SK-N-SH (cell line): ENCODE measurements at regions not wholly inside any gene's neighbourhood (a gene's known extent, or its start where the extent isn't known, plus 50 kb on each side); places are given as distances from the start of the nearest gene placed in this dataset.

Experiments used
- CTCF ChIA-PET: fragments of 300-600, 350-600 bp; formaldehyde crosslinking; extraction: SDS; loops from one replicate; lab custom pipeline; 2021; lab: Yijun Ruan, JAX
- POLR2A ChIA-PET: fragments of 350-600 bp; sonication (Branson Sonifier 250); formaldehyde crosslinking; extraction: SDS; loops from one replicate; lab custom pipeline; 2020; ENCODE audit warnings: antibody characterized with exemption, inconsistent platforms; lab: Yijun Ruan, JAX
- DNase-seq: peaks from one replicate; pipeline ENCODE4 v3.0.0; 2012
- H2AFZ ChIP-seq: fragments of 200-600 bp; sonication (generic); 2 replicates; pipeline ENCODE4 v1.8.1; 2016; ENCODE audit warnings: antibody characterized with exemption, mild to moderate bottlenecking, low read depth
- H3F3A ChIP-seq: fragments of 200-600 bp; sonication (generic); replicated peaks from 2 replicates; pipeline ENCODE3; 2016; ENCODE audit warnings: antibody characterized with exemption, mild to moderate bottlenecking; ENCODE audit not compliant: insufficient read depth
- H3K27ac ChIP-seq, 2 experiments: fragments of 200-500 bp in 1 of 2; fragments of 200-600 bp in 1 of 2; sonication (Bioruptor generic) in 1 of 2; sonication (generic), shearing (Covaris generic) in 1 of 2; 2 replicates each; pipeline versions ENCODE4 v1.5.1 to v1.6.1; 2014 to 2016; ENCODE audit warnings: low read depth in 2 of 2, inconsistent platforms in 1 of 2, low read length in 1 of 2, mild to moderate bottlenecking in 1 of 2, mixed read lengths in 1 of 2
- H3K27me3 ChIP-seq: fragments of 200-600 bp; sonication (generic), shearing (Covaris generic); 2 replicates; pipeline ENCODE4 v1.6.1; 2016; ENCODE audit warnings: mixed run types; ENCODE audit not compliant: insufficient read depth
- H3K36me3 ChIP-seq, 2 experiments: fragments of 200-500 bp in 1 of 2; fragments of 200-600 bp in 1 of 2; sonication (Bioruptor generic) in 1 of 2; sonication (generic) in 1 of 2; replicated peaks in 1 of 2; 2 replicates each; pipeline versions ENCODE3 to v1.5.1; 2014 to 2016; ENCODE audit warnings: low read length in 1 of 2, mild to moderate bottlenecking in 1 of 2; ENCODE audit not compliant: insufficient read depth in 2 of 2, control insufficient read depth in 1 of 2
- H3K4me1 ChIP-seq, 2 experiments: fragments of 200-500 bp in 1 of 2; fragments of 200-600 bp in 1 of 2; sonication (Bioruptor generic) in 1 of 2; sonication (generic), shearing (Covaris generic) in 1 of 2; 2 replicates each; pipeline versions ENCODE4 v1.5.1 to v1.6.1; 2014 to 2016; ENCODE audit warnings: low read depth in 1 of 2, low read length in 1 of 2, mixed run types in 1 of 2; ENCODE audit not compliant: insufficient read depth in 2 of 2, control insufficient read depth in 1 of 2
- H3K4me2 ChIP-seq: fragments of 200-600 bp; sonication (generic), shearing (Covaris generic); 2 replicates; pipeline ENCODE4 v1.6.1; 2017; ENCODE audit warnings: mixed run types
- H3K4me3 ChIP-seq, 2 experiments: fragments of 200-500 bp in 1 of 2; fragments of 200-600 bp in 1 of 2; sonication (Bioruptor generic) in 1 of 2; sonication (generic), shearing (Covaris generic) in 1 of 2; 2 replicates each; pipeline versions ENCODE4 v1.5.1 to v1.8.1; 2014 to 2016; ENCODE audit warnings: low read depth in 2 of 2, inconsistent platforms in 1 of 2, low read length in 1 of 2, mild to moderate bottlenecking in 1 of 2, mixed read lengths in 1 of 2, moderate library complexity in 1 of 2
- H3K79me2 ChIP-seq: fragments of 200-600 bp; sonication (generic); 2 replicates; pipeline ENCODE4 v1.8.1; 2017; ENCODE audit warnings: mild to moderate bottlenecking; ENCODE audit not compliant: insufficient read depth
- H3K9ac ChIP-seq: fragments of 200-600 bp; sonication (generic); 2 replicates; pipeline ENCODE4 v1.6.1; 2017; ENCODE audit warnings: mixed run types
- H3K9me2 ChIP-seq: fragments of 200-600 bp; sonication (generic); 2 replicates; pipeline ENCODE4 v1.6.1; 2017; ENCODE audit warnings: mixed run types
- H3K9me3 ChIP-seq: fragments of 200-600 bp; sonication (generic); 2 replicates; pipeline ENCODE4 v1.6.1; 2017; ENCODE audit warnings: mixed run types, mild to moderate bottlenecking, moderate library complexity
- H4K20me1 ChIP-seq: fragments of 200-600 bp; sonication (generic); 2 replicates; pipeline ENCODE4 v1.6.1; 2017; ENCODE audit warnings: mild to moderate bottlenecking, mixed run types; ENCODE audit not compliant: insufficient read depth
- CTCF ChIP-seq: fragments of 200-600 bp; sonication (generic); IDR thresholded peaks from 2 replicates; pipeline ENCODE4 v1.6.1; 2017; ENCODE audit warnings: antibody characterized with exemption, mild to moderate bottlenecking, moderate library complexity
- ELF1 ChIP-seq: IDR thresholded peaks from 2 replicates; pipeline ENCODE4 v1.4.0; 2012
- EP300 ChIP-seq, 2 experiments: IDR thresholded peaks; 2 replicates each; pipeline versions ENCODE4 v1.4.0 to v1.6.1; 2012; ENCODE audit warnings: borderline replicate concordance in 1 of 2, low read depth in 1 of 2, low read length in 1 of 2
- FOSL2 ChIP-seq: IDR thresholded peaks from 2 replicates; pipeline ENCODE4 v1.4.0; 2012; ENCODE audit warnings: low read depth, mild to moderate bottlenecking, moderate library complexity, borderline replicate concordance
- FOXM1 ChIP-seq: IDR thresholded peaks from 2 replicates; pipeline ENCODE4 v1.4.0; 2012; ENCODE audit warnings: low read depth, mild to moderate bottlenecking
- GABPA ChIP-seq: IDR thresholded peaks from 2 replicates; pipeline ENCODE4 v1.4.0; 2012; ENCODE audit warnings: low read depth, mild to moderate bottlenecking
- GATA2 ChIP-seq: sonication (generic); formaldehyde crosslinking; IDR thresholded peaks from 2 replicates; pipeline ENCODE4 v1.5.0; 2020; ENCODE audit warnings: mild to moderate bottlenecking, missing genetic modification reagents
- JUND ChIP-seq: IDR thresholded peaks from 2 replicates; pipeline ENCODE4 v1.4.0; 2012
- MXI1 ChIP-seq: IDR thresholded peaks from 2 replicates; pipeline ENCODE4 v1.6.1; 2012; ENCODE audit warnings: mild to moderate bottlenecking, low read depth, low read length, improper control_type of control experiment
- NFIC ChIP-seq: IDR thresholded peaks from 2 replicates; pipeline ENCODE4 v1.4.0; 2012; ENCODE audit warnings: borderline replicate concordance
- NRF1 ChIP-seq: IDR thresholded peaks from 2 replicates; pipeline ENCODE4 v1.6.1; 2012; ENCODE audit warnings: low read depth, mild to moderate bottlenecking, low read length
- POLR2AphosphoS5 ChIP-seq: IDR thresholded peaks from 2 replicates; pipeline ENCODE4 v1.6.1; 2012; ENCODE audit warnings: low read depth, low read length
- RCOR1 ChIP-seq: fragments of 150-350 bp; IDR thresholded peaks from 2 replicates; pipeline ENCODE4 v1.6.1; 2017; ENCODE audit warnings: antibody characterized with exemption, low read length
- REST ChIP-seq: IDR thresholded peaks from 2 replicates; pipeline ENCODE4 v1.6.1; 2012; ENCODE audit warnings: mild to moderate bottlenecking, low read depth, low read length, moderate library complexity
- RFX5 ChIP-seq: IDR thresholded peaks from 2 replicates; pipeline ENCODE4 v1.6.1; 2012; ENCODE audit warnings: mild to moderate bottlenecking, improper control_type of control experiment, low read length
- RXRA ChIP-seq: IDR thresholded peaks from 2 replicates; pipeline ENCODE4 v1.4.0; 2012; ENCODE audit warnings: low read depth, mild to moderate bottlenecking, borderline replicate concordance
- SMC3 ChIP-seq: IDR thresholded peaks from 2 replicates; pipeline ENCODE4 v1.6.1; 2012; ENCODE audit warnings: low read depth, low read length, improper control_type of control experiment
- TCF12 ChIP-seq: IDR thresholded peaks from 2 replicates; pipeline ENCODE4 v1.4.0; 2012
- TEAD4 ChIP-seq: IDR thresholded peaks from 2 replicates; pipeline ENCODE4 v1.4.0; 2012; ENCODE audit warnings: mild to moderate bottlenecking, borderline replicate concordance; ENCODE audit not compliant: insufficient read depth
- USF1 ChIP-seq: IDR thresholded peaks from 2 replicates; pipeline ENCODE4 v1.4.0; 2012; ENCODE audit warnings: low read depth, borderline replicate concordance
- WGBS: methylation state at CpG from one replicate; pipeline ENCODE4 v1.1.6; 2017; ENCODE audit warnings: low lambda C conversion rate; 5-methylcytosine and 5-hydroxymethylcytosine counted together
- TF ChIP-seq, protein P1 (sequence below): IDR thresholded peaks from 2 replicates; pipeline ENCODE4 v1.4.0; 2012; ENCODE audit warnings: low read depth, borderline replicate concordance
- TF ChIP-seq, protein P2 (sequence below): fragments of 150-350 bp; IDR thresholded peaks from 2 replicates; pipeline ENCODE4 v1.6.1; 2016; ENCODE audit warnings: mild to moderate bottlenecking, low read depth, low read length

GRCh38 chr5:84680908-84681307 lies 296.2 kb upstream of the EDIL3 start (continued):
- TF ChIP-seq CTCF, result no peak
- no peak for TF ChIP-seq RXRA
- TF ChIP-seq JUND, result no peak
- TF ChIP-seq, protein P1, sequence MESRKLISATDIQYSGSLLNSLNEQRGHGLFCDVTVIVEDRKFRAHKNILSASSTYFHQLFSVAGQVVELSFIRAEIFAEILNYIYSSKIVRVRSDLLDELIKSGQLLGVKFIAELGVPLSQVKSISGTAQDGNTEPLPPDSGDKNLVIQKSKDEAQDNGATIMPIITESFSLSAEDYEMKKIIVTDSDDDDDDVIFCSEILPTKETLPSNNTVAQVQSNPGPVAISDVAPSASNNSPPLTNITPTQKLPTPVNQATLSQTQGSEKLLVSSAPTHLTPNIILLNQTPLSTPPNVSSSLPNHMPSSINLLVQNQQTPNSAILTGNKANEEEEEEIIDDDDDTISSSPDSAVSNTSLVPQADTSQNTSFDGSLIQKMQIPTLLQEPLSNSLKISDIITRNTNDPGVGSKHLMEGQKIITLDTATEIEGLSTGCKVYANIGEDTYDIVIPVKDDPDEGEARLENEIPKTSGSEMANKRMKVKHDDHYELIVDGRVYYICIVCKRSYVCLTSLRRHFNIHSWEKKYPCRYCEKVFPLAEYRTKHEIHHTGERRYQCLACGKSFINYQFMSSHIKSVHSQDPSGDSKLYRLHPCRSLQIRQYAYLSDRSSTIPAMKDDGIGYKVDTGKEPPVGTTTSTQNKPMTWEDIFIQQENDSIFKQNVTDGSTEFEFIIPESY, result no peak

DNA sequence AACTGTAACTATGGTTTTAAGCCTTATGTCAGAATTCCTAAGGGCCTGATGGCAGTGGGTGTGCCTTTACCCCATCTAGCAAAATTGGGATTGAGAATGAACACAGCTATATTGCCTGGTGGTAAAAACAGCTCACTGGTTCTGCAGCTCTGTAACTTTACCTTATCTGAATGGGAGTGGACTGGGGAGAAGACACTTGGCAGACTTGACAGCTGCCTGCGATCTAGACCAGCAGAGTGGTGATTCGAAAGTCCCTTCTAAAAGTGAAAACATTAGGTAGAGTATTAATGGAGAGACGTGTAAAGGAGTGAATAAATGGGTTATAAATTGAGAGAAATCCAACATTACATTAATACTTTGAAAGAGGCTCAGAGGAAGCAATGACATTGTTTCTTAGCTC lies 289.1 kb upstream of the EDIL3 start:
- Histone ChIP-seq H3K79me2 (no peaks in the 10 kb centered on the region), H3K9me3 (no peaks in the 10 kb centered on the region), H3F3A (no peaks in the 10 kb centered on the region), H4K20me1 (no peaks in the 10 kb centered on the region), H3K27me3 (no peaks in the 10 kb centered on the region; the same call in 1 of the 2 replicates), H3K36me3 (no peaks in the 10 kb centered on the region), H3K9me2 (no peaks in the 10 kb centered on the region), H3K27ac (no peak overlapping the region), H3K4me1 (no peaks in the 10 kb centered on the region), H3K4me3 (no peak overlapping the region), H3K4me2 (no peak overlapping the region), H2AFZ (no peak overlapping the region), H3K9ac (no peak overlapping the region)
- ChIA-PET CTCF (no interaction called here), POLR2A (no interaction called here)
- TF ChIP-seq GABPA (no peak), RXRA (no peak), MXI1 (no peak), NRF1 (no peak), TCF12 (no peak), GATA2 (CRISPR knock-in tag) (no peak), USF1 (no peak), ELF1 (no peak), FOXM1 (no peak), FOSL2 (no peak), SMC3 (no peak), POLR2AphosphoS5 (no peak), NFIC (no peak), RCOR1 (no peak), RFX5 (no peak), EP300 (IDR thresholded peaks at IDR 0.05; ENCODE audit: borderline replicate concordance in 1 of 2, low read depth in 1 of 2, low read length in 1 of 2) (no peak), JUND (no peak), TEAD4 (no peak), REST (no peak)
- TF ChIP-seq, protein P2, sequence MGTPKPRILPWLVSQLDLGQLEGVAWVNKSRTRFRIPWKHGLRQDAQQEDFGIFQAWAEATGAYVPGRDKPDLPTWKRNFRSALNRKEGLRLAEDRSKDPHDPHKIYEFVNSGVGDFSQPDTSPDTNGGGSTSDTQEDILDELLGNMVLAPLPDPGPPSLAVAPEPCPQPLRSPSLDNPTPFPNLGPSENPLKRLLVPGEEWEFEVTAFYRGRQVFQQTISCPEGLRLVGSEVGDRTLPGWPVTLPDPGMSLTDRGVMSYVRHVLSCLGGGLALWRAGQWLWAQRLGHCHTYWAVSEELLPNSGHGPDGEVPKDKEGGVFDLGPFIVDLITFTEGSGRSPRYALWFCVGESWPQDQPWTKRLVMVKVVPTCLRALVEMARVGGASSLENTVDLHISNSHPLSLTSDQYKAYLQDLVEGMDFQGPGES, result no peak
- DNase-seq, result no peak
- 39% methylated on average over 3 of the region's 3 CpGs for WGBS
